ENCODE measurements at regions not wholly inside any gene's neighbourhood (a gene's known extent, or its start where the extent isn't known, plus 50 kb on each side); places are given as distances from the start of the nearest gene placed in this dataset.

DNA sequence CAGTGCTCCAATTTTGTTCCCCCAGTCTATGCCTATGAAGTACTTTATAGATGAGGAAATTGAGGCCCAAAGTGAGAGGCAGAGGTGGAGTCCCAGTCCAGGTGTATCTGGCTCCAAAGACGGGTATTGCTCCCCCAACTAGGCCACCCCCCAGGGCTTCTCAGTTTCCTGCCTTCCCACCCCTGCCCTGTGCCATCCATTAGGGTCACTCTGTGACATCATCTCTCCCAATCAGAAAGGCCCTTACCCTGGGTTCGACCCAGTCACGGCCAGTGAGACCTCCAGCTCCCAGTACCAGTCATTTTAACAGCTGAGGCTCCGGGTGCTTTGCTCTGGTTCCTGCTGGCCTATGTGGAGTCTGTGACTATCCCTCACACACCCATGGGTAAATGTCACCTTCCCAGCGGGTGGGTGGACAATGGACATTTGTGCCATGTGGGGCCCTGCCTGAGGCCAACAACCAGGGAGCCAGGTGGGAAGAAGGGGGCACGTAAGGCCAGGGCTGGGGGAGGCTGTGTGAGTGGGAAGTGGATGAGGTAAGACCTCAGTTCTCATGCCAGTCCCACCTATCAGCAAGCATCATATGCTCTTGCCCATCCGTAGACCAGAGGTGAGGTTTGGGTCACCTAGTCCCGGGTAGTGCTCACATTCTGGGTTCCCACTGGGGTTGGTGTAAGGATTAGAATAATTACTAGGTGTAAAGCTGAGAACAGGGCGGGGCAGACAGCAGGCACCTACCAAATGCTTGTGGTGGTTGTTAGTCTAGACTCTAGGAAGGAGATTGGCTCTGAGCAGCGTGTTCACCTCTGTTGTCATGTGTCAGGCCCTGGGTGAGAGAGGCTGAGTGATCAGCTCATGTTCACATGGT is 685.9 kb downstream of the MATN1 start:
- Histone ChIP-seq H3K4me1 (ENCODE audit: control insufficient read depth in 2 of 2, insufficient read depth in 2 of 2, low read length in 1 of 2) (peaks cover 2% of the 10 kb centered on the region in 2 donors), H3K27ac (ENCODE audit: low read depth in 2 of 2, low read length in 1 of 2) (no peak overlapping the region), H3K9me3 (ENCODE audit: control insufficient read depth in 2 of 2, insufficient read depth in 1 of 2, low read depth in 1 of 2, low read length in 1 of 2) (no peaks in the 10 kb centered on the region), H3K27me3 (ENCODE audit: control insufficient read depth in 1 of 2, insufficient read depth in 2 of 2, low read length in 2 of 2) (no peaks in the 10 kb centered on the region), H3K4me3 (ENCODE audit: low read depth in 1 of 2, low read length in 2 of 2) (no peak overlapping the region), H3K36me3 (ENCODE audit: control insufficient read depth in 2 of 2, insufficient read depth in 2 of 2, low read length in 1 of 2) (no peaks in the 10 kb centered on the region)
- WGBS, 2 donors, result 78 to 82% methylated on average over 10 of the region's 10 CpGs

DNA sequence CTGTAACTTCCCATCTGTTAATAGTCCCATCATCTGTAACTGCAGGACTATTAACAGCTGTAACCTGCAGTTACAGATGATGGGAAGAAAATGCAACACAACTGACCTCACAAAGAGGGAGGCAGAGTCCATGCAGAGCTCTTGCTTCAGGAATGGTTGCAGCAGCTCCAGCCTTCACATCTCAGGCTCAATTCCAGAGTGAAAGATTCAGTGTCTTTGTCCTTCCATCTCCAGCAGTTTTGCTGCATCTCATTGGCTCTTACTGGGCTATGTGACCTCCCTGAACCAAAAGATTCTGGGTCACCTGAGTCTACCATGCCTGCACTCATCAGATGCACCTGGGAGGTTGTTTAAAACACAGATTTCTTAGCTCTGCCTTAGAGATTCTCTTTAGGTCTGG is 686.7 kb downstream of the MATN1 start:
- Histone ChIP-seq H3K27ac (ENCODE audit: low read depth in 2 of 2, low read length in 1 of 2) (no peak overlapping the region), H3K9me3 (ENCODE audit: control insufficient read depth in 2 of 2, insufficient read depth in 1 of 2, low read depth in 1 of 2, low read length in 1 of 2) (peaks cover 0 to 2% of the 10 kb centered on the region in 2 donors), H3K4me3 (ENCODE audit: low read depth in 1 of 2, low read length in 2 of 2) (no peak overlapping the region), H3K4me1 (ENCODE audit: control insufficient read depth in 2 of 2, insufficient read depth in 2 of 2, low read length in 1 of 2) (peaks cover 0 to 2% of the 10 kb centered on the region in 2 donors), H3K27me3 (ENCODE audit: control insufficient read depth in 1 of 2, insufficient read depth in 2 of 2, low read length in 2 of 2) (no peaks in the 10 kb centered on the region), H3K36me3 (ENCODE audit: control insufficient read depth in 2 of 2, insufficient read depth in 2 of 2, low read length in 1 of 2) (no peaks in the 10 kb centered on the region)

- Histone ChIP-seq H3K36me3 (ENCODE audit: control insufficient read depth in 2 of 2, insufficient read depth in 2 of 2, low read length in 1 of 2) (no peaks in the 10 kb centered on the region), H3K4me1 (ENCODE audit: control insufficient read depth in 2 of 2, insufficient read depth in 2 of 2, low read length in 1 of 2) (peaks cover 0 to 2% of the 10 kb centered on the region in 2 donors), H3K27me3 (ENCODE audit: control insufficient read depth in 1 of 2, insufficient read depth in 2 of 2, low read length in 2 of 2) (no peaks in the 10 kb centered on the region), H3K4me3 (ENCODE audit: low read depth in 1 of 2, low read length in 2 of 2) (no peak overlapping the region), H3K27ac (ENCODE audit: low read depth in 2 of 2, low read length in 1 of 2) (no peak overlapping the region), H3K9me3 (ENCODE audit: control insufficient read depth in 2 of 2, insufficient read depth in 1 of 2, low read depth in 1 of 2, low read length in 1 of 2) (peaks cover 0 to 2% of the 10 kb centered on the region in 2 donors)
- 83 to 90% methylated on average over 6 of the region's 6 CpGs for WGBS, 2 donors
Measured at GRCh38 chr1:30036229-30036547, 687.2 kb downstream of the MATN1 start.

DNA sequence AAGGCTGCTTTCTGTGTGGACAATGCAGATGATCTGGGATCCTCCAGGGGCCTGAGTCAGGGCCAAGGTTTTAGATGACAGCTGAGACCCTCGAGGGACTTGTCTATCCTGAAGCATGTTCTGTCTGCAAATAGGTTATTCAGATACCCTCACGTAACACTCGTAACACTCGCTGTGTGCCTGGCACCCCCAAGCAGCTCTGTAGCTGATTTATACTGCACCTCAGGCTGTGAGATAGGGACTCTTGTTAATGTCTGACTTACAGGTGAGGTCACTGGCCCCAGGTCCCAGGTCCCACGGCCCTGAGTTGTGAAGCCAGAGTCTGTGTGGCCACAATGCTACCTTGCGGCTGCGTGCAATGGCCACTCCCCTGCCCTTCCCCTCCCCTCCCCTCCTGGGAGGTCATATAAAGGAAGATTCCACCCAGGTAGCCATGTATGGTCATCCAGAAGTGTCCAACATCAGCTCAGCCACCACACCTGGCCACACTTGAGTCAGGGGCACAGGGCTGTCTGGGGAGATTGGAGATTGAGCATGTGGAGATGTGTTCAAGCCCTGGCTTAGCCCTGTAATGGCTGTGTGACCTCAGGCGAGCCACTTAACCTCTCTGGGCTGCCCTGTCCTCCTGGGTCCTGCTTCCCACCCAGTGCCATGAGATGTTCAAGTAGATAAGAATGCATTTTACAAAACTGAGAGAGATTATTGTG is 687.7 kb downstream of the MATN1 start:
- no peak overlapping the region for H3K4me3 ChIP-seq (ENCODE audit: low read depth in 1 of 2, low read length in 2 of 2)
- H3K27me3 ChIP-seq (ENCODE audit: control insufficient read depth in 1 of 2, insufficient read depth in 2 of 2, low read length in 2 of 2), result no peaks in the 10 kb centered on the region
- no peak overlapping the region for H3K27ac ChIP-seq (ENCODE audit: low read depth in 2 of 2, low read length in 1 of 2)
- H3K36me3 ChIP-seq (ENCODE audit: control insufficient read depth in 2 of 2, insufficient read depth in 2 of 2, low read length in 1 of 2), result no peaks in the 10 kb centered on the region
- peaks cover 0 to 2% of the 10 kb centered on the region in 2 donors for H3K4me1 ChIP-seq (ENCODE audit: control insufficient read depth in 2 of 2, insufficient read depth in 2 of 2, low read length in 1 of 2)
- 76 to 77% methylated on average over 8 of the region's 8 CpGs for WGBS, 2 donors
- peaks cover 0 to 2% of the 10 kb centered on the region in 2 donors for H3K9me3 ChIP-seq (ENCODE audit: control insufficient read depth in 2 of 2, insufficient read depth in 1 of 2, low read depth in 1 of 2, low read length in 1 of 2)

DNA sequence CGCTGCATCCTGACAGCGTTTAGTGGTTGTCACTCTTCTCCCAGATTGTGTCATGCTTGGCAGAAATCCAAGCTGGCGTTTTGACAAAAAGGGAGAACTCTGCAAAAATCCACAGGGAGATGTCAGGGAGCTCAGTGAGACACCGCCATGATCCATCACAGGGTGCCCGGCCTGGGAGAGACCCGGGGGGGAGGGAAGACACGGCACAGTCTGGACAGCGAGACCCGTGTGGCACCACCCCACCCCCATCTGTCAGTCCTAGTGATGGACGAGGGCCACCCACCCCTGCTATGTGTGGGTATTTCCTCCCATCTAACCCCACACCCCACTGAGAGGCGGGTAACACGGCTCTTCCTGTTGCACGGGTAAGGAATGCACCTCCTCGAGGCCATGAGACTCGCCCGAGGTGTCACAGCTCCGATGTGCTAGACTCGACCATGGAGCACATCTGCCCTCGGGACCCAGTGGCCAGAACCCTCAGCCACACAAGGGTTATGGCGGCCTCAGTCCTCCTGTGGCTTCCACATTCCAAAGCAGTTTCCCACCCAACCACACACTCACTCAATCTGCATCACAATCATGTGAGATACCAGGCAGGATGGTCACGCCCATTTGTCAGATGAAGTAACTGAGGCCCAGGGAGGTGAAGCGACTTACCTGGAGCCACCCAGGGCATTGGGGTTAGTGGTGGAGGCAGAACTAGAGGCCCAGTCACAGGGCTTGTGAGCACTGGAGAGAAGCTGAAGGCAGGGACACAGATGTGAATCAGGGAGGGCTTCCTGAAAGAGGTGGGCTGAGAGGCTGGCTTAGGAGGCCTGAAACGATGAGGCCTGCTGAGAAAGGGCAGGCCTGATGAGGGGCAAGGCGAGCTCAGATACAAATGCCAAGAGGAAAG is 688.5 kb downstream of the MATN1 start:
- WGBS, 2 donors, result 39 to 43% methylated on average over 23 to 24 of the region's 24 CpGs
- no peaks in the 10 kb centered on the region for H3K27me3 ChIP-seq (ENCODE audit: control insufficient read depth in 1 of 2, insufficient read depth in 2 of 2, low read length in 2 of 2)
- H3K4me3 ChIP-seq (ENCODE audit: low read depth in 1 of 2, low read length in 2 of 2), result no peak overlapping the region
- H3K36me3 ChIP-seq (ENCODE audit: control insufficient read depth in 2 of 2, insufficient read depth in 2 of 2, low read length in 1 of 2), result no peaks in the 10 kb centered on the region
- H3K4me1 ChIP-seq (ENCODE audit: control insufficient read depth in 2 of 2, insufficient read depth in 2 of 2, low read length in 1 of 2), result peaks cover 0 to 2% of the 10 kb centered on the region in 2 donors
- H3K9me3 ChIP-seq (ENCODE audit: control insufficient read depth in 2 of 2, insufficient read depth in 1 of 2, low read depth in 1 of 2, low read length in 1 of 2), result peaks cover 0 to 2% of the 10 kb centered on the region in 2 donors
- no peak overlapping the region for H3K27ac ChIP-seq (ENCODE audit: low read depth in 2 of 2, low read length in 1 of 2)

- Histone ChIP-seq H3K27me3 (ENCODE audit: control insufficient read depth in 1 of 2, insufficient read depth in 2 of 2, low read length in 2 of 2) (no peaks in the 10 kb centered on the region), H3K27ac (ENCODE audit: low read depth in 2 of 2, low read length in 1 of 2) (no peak overlapping the region), H3K36me3 (ENCODE audit: control insufficient read depth in 2 of 2, insufficient read depth in 2 of 2, low read length in 1 of 2) (no peaks in the 10 kb centered on the region), H3K4me3 (ENCODE audit: low read depth in 1 of 2, low read length in 2 of 2) (no peak overlapping the region), H3K4me1 (ENCODE audit: control insufficient read depth in 2 of 2, insufficient read depth in 2 of 2, low read length in 1 of 2) (peaks cover 0 to 2% of the 10 kb centered on the region in 2 donors), H3K9me3 (ENCODE audit: control insufficient read depth in 2 of 2, insufficient read depth in 1 of 2, low read depth in 1 of 2, low read length in 1 of 2) (peaks cover 0 to 2% of the 10 kb centered on the region in 2 donors)
- 67 to 72% methylated on average over 11 of the region's 11 CpGs for WGBS, 2 donors
Measured at GRCh38 chr1:30034105-30034626, 689.2 kb downstream of the MATN1 start.

DNA sequence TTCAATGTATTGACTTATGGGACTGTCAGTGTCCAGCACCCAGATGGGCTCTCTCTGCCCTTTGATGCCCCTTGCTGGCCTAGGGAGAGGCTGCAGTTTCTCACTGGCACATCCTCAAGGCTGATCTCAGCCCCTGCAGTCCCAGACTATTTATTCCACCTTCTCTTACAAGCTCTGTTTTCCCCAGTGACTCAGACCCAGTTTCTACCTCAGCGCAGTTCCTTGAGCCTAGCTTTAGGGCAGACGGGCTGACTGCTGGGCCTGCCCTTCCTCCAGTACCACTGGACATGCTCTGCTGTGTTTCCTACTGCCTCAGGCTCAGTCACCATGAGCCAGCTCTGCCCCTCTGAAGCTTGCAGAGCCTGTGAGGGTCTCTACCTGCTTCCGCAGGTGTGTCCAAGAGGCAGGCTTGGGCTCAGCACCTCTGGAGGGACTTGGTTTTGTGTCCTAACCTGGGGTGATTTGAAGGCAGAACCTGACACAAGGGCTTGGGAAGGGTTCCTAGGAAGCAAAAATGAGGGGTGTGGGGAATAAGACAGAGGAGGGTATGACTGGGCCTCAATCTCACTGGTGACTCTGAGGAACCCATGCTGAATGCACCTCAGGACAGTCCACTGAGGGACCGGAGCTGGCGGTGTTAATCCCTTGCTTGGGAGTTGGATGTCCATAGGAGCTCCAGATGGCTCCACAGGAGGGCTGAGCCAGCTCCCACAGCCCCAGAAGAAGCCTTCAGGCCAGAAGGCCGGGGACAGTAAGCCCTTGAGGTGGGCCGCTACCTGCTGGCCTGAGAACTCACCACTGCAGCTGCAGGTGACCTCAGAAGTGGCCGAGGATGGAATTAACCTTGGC is 689.9 kb downstream of the MATN1 start:
- H3K9me3 ChIP-seq (ENCODE audit: control insufficient read depth in 2 of 2, insufficient read depth in 1 of 2, low read depth in 1 of 2, low read length in 1 of 2), result peaks cover 0 to 2% of the 10 kb centered on the region in 2 donors
- H3K4me3 ChIP-seq (ENCODE audit: low read depth in 1 of 2, low read length in 2 of 2), result no peak overlapping the region
- 81 to 84% methylated on average over 8 of the region's 8 CpGs for WGBS, 2 donors
- H3K27me3 ChIP-seq (ENCODE audit: control insufficient read depth in 1 of 2, insufficient read depth in 2 of 2, low read length in 2 of 2), result no peaks in the 10 kb centered on the region
- peaks cover 0 to 2% of the 10 kb centered on the region in 2 donors for H3K4me1 ChIP-seq (ENCODE audit: control insufficient read depth in 2 of 2, insufficient read depth in 2 of 2, low read length in 1 of 2)
- no peaks in the 10 kb centered on the region for H3K36me3 ChIP-seq (ENCODE audit: control insufficient read depth in 2 of 2, insufficient read depth in 2 of 2, low read length in 1 of 2)
- no peak overlapping the region for H3K27ac ChIP-seq (ENCODE audit: low read depth in 2 of 2, low read length in 1 of 2)

DNA sequence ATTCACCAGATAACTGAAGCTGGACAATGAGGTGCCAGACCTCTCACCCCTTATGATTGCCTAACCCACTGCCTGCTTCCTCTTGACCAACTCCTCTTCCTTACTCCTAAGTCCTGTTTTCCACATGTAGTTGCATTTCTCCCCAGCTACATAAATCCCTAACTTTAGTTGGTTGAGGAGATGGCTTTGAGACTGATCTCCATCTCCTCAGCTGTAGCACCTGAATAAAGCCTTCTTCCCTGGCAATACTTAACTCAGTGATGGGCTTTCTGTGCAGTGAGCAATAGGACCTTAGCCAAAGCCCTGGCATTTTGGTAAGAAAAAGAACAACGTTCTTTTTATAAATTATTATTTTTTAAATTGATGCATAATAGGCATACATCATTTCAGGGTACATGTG is 691.1 kb downstream of the MATN1 start:
- H3K27ac ChIP-seq (ENCODE audit: low read depth in 2 of 2, low read length in 1 of 2), result no peak overlapping the region
- H3K36me3 ChIP-seq (ENCODE audit: control insufficient read depth in 2 of 2, insufficient read depth in 2 of 2, low read length in 1 of 2), result no peaks in the 10 kb centered on the region
- H3K4me3 ChIP-seq (ENCODE audit: low read depth in 1 of 2, low read length in 2 of 2), result no peak overlapping the region
- H3K27me3 ChIP-seq (ENCODE audit: control insufficient read depth in 1 of 2, insufficient read depth in 2 of 2, low read length in 2 of 2), result no peaks in the 10 kb centered on the region
- peaks cover 0 to 2% of the 10 kb centered on the region in 2 donors for H3K4me1 ChIP-seq (ENCODE audit: control insufficient read depth in 2 of 2, insufficient read depth in 2 of 2, low read length in 1 of 2)
- H3K9me3 ChIP-seq (ENCODE audit: control insufficient read depth in 2 of 2, insufficient read depth in 1 of 2, low read depth in 1 of 2, low read length in 1 of 2), result peaks cover 0 to 2% of the 10 kb centered on the region in 2 donors
- 76 to 81% methylated on average over 1 of the region's 1 CpG for WGBS, 2 donors

Measured in esophagus (tissue), 2 donors.